ENCODE measurements at regions not wholly inside any gene's neighbourhood (a gene's known extent, or its start where the extent isn't known, plus 50 kb on each side); places are given as distances from the start of the nearest gene placed in this dataset.
A peak's percentile ranks its signal among the peaks of the same experiment; 100 is the strongest.

- H3K4me3 ChIP-seq (replicated peaks; ENCODE audit: low read depth, low read length): no peak overlapping the region
- peak; percentile 0 for DNase-seq (ENCODE audit: low read depth)
- no peak for TF ChIP-seq CTCF (IDR thresholded peaks at IDR 0.05; ENCODE audit: low read length, missing control alignments)
These were observed 55.2 kb upstream of the DACH1 start for GRCh38 chr13:71922194-71922593.

All from fibroblast of pulmonary artery (primary cell).